H1 (cell line): ENCODE measurements at regions not wholly inside any gene's neighbourhood (a gene's known extent, or its start where the extent isn't known, plus 50 kb on each side); places are given as distances from the start of the nearest gene placed in this dataset.

ENCODE experiments used
- CTCF ChIP-seq, 3 experiments: IDR thresholded peaks; 1 replicate in 2 of 3; 2 replicates in 1 of 3; pipeline versions ENCODE4 v1.5.1 to v1.6.1; 2011; ENCODE audit warnings: low read length in 3 of 3, mild to moderate bottlenecking in 3 of 3, inconsistent platforms in 2 of 3, low read depth in 1 of 3, moderate library complexity in 1 of 3; ENCODE audit not compliant: insufficient read depth in 1 of 3; ENCODE audit errors: control extremely low read depth in 1 of 3
- EZH2 ChIP-seq: fragments of 200-600 bp; sonication (generic); IDR thresholded peaks from 2 replicates; pipeline ENCODE4 v1.7.1; 2012; ENCODE audit warnings: low read depth, mild to moderate bottlenecking, moderate library complexity, low read length, inconsistent platforms; ENCODE audit not compliant: severe bottlenecking
- JUN ChIP-seq: IDR thresholded peaks from 2 replicates; pipeline ENCODE4 v1.6.1; 2011; ENCODE audit warnings: low read depth, mild to moderate bottlenecking, improper control_type of control experiment, low read length
- JUND ChIP-seq: IDR thresholded peaks from 2 replicates; pipeline ENCODE4 v1.6.1; 2011; ENCODE audit warnings: mild to moderate bottlenecking, improper control_type of control experiment, low read length
- MAFK ChIP-seq: IDR thresholded peaks from 2 replicates; pipeline ENCODE4 v1.6.1; 2012; ENCODE audit warnings: low read depth, mild to moderate bottlenecking, improper control_type of control experiment, low read length
- PHF8 ChIP-seq: fragments of 200-600 bp; sonication (generic); conservative IDR thresholded peaks from 2 replicates; pipeline ENCODE4 v1.7.1; 2012; ENCODE audit warnings: low read depth, mild to moderate bottlenecking, inconsistent platforms, low read length, moderate library complexity
- RFX5 ChIP-seq: IDR thresholded peaks from 2 replicates; pipeline ENCODE4 v1.6.1; 2011; ENCODE audit warnings: low read depth, low read length, improper control_type of control experiment, borderline replicate concordance
- ZNF274 ChIP-seq: IDR thresholded peaks from 2 replicates; pipeline ENCODE4 v1.7.0; 2012; ENCODE audit warnings: low read length, borderline replicate concordance; ENCODE audit errors: extremely low read depth
- TF ChIP-seq, protein P1 (sequence below): IDR thresholded peaks from 2 replicates; pipeline ENCODE4 v1.6.1; 2012; ENCODE audit warnings: low read length, inconsistent platforms

- TF ChIP-seq PHF8 (no peak), CTCF (IDR thresholded peaks at IDR 0.05; ENCODE audit: control extremely low read depth in 1 of 3, insufficient read depth in 1 of 3, low read depth in 1 of 3, low read length in 3 of 3) (no peak), MAFK (no peak), EZH2 (no peak), ZNF274 (no peak), JUND (no peak), JUN (no peak), RFX5 (no peak)
- TF ChIP-seq, protein P1, sequence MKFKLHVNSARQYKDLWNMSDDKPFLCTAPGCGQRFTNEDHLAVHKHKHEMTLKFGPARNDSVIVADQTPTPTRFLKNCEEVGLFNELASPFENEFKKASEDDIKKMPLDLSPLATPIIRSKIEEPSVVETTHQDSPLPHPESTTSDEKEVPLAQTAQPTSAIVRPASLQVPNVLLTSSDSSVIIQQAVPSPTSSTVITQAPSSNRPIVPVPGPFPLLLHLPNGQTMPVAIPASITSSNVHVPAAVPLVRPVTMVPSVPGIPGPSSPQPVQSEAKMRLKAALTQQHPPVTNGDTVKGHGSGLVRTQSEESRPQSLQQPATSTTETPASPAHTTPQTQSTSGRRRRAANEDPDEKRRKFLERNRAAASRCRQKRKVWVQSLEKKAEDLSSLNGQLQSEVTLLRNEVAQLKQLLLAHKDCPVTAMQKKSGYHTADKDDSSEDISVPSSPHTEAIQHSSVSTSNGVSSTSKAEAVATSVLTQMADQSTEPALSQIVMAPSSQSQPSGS: no peak
These were observed 167.2 kb downstream of the NDFIP2 start for GRCh38 chr13:79648191-79648590.
